Endothelial cell of umbilical vein (primary cell): ENCODE measurements at regions not wholly inside any gene's neighbourhood (a gene's known extent, or its start where the extent isn't known, plus 50 kb on each side); places are given as distances from the start of the nearest gene placed in this dataset.

Experiments
- BruUV-seq: library from RNA; stranded (reverse); fragments of 400-500 nt; replicated peaks from 2 replicates; lab custom pipeline; 2021; lab: Mats Ljungman, UMichigan
- CTCF ChIA-PET: fragments of 300-600, 350-600 bp; sonication (Branson Sonifier 250); formaldehyde crosslinking; loops from one replicate; lab custom pipeline; 2021; ENCODE audit warnings: antibody characterized with exemption, inconsistent platforms; lab: Charles Lee
- POLR2A ChIA-PET: fragments of 300-600, 350-600 bp; sonication (Branson Sonifier 250); formaldehyde crosslinking; loops from one replicate; lab custom pipeline; 2021; ENCODE audit warnings: antibody characterized with exemption, inconsistent platforms; lab: Charles Lee
- DNase-seq: peaks from one replicate; pipeline ENCODE4 v3.0.0-alpha.2; 2011; ENCODE audit warnings: low read depth, low spot score
- FAIRE-seq: peaks from 2 replicates; lab custom pipeline; 2011; peaks lifted over from hg19 to GRCh38; lab: Jason Lieb, UNC
- H2AFZ ChIP-seq: 2 replicates; pipeline ENCODE4 v1.6.0; 2012; ENCODE audit warnings: low read depth, low read length, control low read depth, inconsistent platforms
- H3K27ac ChIP-seq: 2 replicates; pipeline ENCODE4 v1.5.1; 2011; ENCODE audit warnings: low read depth, mild to moderate bottlenecking, control low read depth, low read length, moderate library complexity; ENCODE audit not compliant: insufficient read depth
- H3K27me3 ChIP-seq, 2 experiments: 2 replicates each; pipeline versions ENCODE4 v1.6.0 to v1.6.1; 2011; ENCODE audit warnings: low read length in 2 of 2, mixed read lengths in 1 of 2; ENCODE audit not compliant: control insufficient read depth in 2 of 2, insufficient read depth in 2 of 2
- H3K36me3 ChIP-seq, 2 experiments: 2 replicates in 1 of 2; 3 replicates in 1 of 2; pipeline ENCODE4 v1.5.1; 2011; ENCODE audit warnings: low read length in 2 of 2, mild to moderate bottlenecking in 1 of 2, moderate library complexity in 1 of 2; ENCODE audit not compliant: control insufficient read depth in 2 of 2, insufficient read depth in 2 of 2; ENCODE audit errors: extremely low read depth in 1 of 2
- H3K4me1 ChIP-seq: 3 replicates; pipeline ENCODE4 v1.5.1; 2011; ENCODE audit warnings: mild to moderate bottlenecking, low read length; ENCODE audit not compliant: control insufficient read depth, insufficient read depth; ENCODE audit errors: extremely low read depth
- H3K4me2 ChIP-seq: 2 replicates; pipeline ENCODE4 v1.6.1; 2011; ENCODE audit warnings: low read length, control low read depth, mixed read lengths; ENCODE audit not compliant: insufficient read depth
- H3K4me3 ChIP-seq, 3 experiments: fragments of 200-600 bp in 1 of 3; sonication (generic), shearing (Covaris generic) in 1 of 3; replicated peaks in 1 of 3; 2 replicates each; pipeline ENCODE4 v1.5.1; 2011 to 2016; ENCODE audit warnings: control low read depth in 3 of 3, low read length in 3 of 3, mild to moderate bottlenecking in 2 of 3, inconsistent platforms in 1 of 3, low read depth in 1 of 3, moderate library complexity in 1 of 3; ENCODE audit not compliant: insufficient read depth in 1 of 3
- H3K79me2 ChIP-seq: 2 replicates; pipeline ENCODE4 v1.6.0; 2012; ENCODE audit warnings: low read length, inconsistent platforms; ENCODE audit not compliant: control insufficient read depth, insufficient read depth
- H3K9ac ChIP-seq: replicated peaks from 2 replicates; pipeline ENCODE3; 2011; ENCODE audit warnings: low read length, control low read depth; ENCODE audit not compliant: insufficient read depth; ENCODE audit errors: extremely low read depth
- H3K9me1 ChIP-seq: replicated peaks from 3 replicates; pipeline ENCODE4 v1.6.0; 2011; ENCODE audit warnings: mild to moderate bottlenecking, low read length; ENCODE audit not compliant: control insufficient read depth, insufficient read depth; ENCODE audit errors: extremely low read depth
- H3K9me3 ChIP-seq: replicated peaks from 2 replicates; pipeline ENCODE4 v1.5.1; 2012; ENCODE audit warnings: low read length, inconsistent platforms; ENCODE audit not compliant: control insufficient read depth, insufficient read depth
- H4K20me1 ChIP-seq: replicated peaks from 2 replicates; pipeline ENCODE3; 2011; ENCODE audit warnings: mild to moderate bottlenecking, low read length; ENCODE audit not compliant: control insufficient read depth, insufficient read depth; ENCODE audit errors: extremely low read depth
- EZH2 ChIP-seq: IDR thresholded peaks from 2 replicates; pipeline ENCODE4 v1.6.1; 2012; ENCODE audit warnings: borderline replicate concordance, low read depth, mild to moderate bottlenecking, moderate library complexity, low read length, inconsistent platforms; ENCODE audit not compliant: severe bottlenecking
- FOS ChIP-seq: IDR thresholded peaks from 2 replicates; pipeline ENCODE4 v1.6.1; 2011; ENCODE audit warnings: mild to moderate bottlenecking, low read length, moderate library complexity, borderline replicate concordance; ENCODE audit not compliant: insufficient read depth
- GATA2 ChIP-seq: IDR thresholded peaks from 2 replicates; pipeline ENCODE4 v1.7.0; 2011; ENCODE audit warnings: low read depth, mild to moderate bottlenecking, moderate library complexity, mixed read lengths, low read length; ENCODE audit not compliant: insufficient read length, insufficient read depth
- JUN ChIP-seq: IDR thresholded peaks from 2 replicates; pipeline ENCODE4 v1.6.1; 2011; ENCODE audit warnings: borderline replicate concordance, low read depth; ENCODE audit not compliant: insufficient read length, insufficient read depth
- MYC ChIP-seq: IDR thresholded peaks from one replicate; pipeline ENCODE4 v1.6.1; 2011; ENCODE audit warnings: mild to moderate bottlenecking, low read depth, low read length
- POLR2A ChIP-seq: IDR thresholded peaks from 2 replicates; pipeline ENCODE4 v1.6.1; 2012; ENCODE audit warnings: low read depth, mild to moderate bottlenecking, control low read depth, low read length
- POLR2AphosphoS5 ChIP-seq: IDR thresholded peaks from 2 replicates; pipeline ENCODE4 v1.6.1; 2012; ENCODE audit warnings: low read depth, mild to moderate bottlenecking, control low read depth, low read length, moderate library complexity; ENCODE audit not compliant: insufficient read depth
- dilution Hi-C: fragments of 300-500 bp; cut with MboI; formaldehyde crosslinking; loops from one replicate; pipeline ENCODE4 v1.15.0; 2019; ENCODE audit warnings: low sequenced_read_pairs; ENCODE audit not compliant: extremely low pct_ligation_motif_present
- intact Hi-C: fragments of 100-400 bp; cut with micrococcal nuclease; formaldehyde crosslinking; loops from one replicate; pipeline ENCODE4 v1.10.0; 2022

DNA sequence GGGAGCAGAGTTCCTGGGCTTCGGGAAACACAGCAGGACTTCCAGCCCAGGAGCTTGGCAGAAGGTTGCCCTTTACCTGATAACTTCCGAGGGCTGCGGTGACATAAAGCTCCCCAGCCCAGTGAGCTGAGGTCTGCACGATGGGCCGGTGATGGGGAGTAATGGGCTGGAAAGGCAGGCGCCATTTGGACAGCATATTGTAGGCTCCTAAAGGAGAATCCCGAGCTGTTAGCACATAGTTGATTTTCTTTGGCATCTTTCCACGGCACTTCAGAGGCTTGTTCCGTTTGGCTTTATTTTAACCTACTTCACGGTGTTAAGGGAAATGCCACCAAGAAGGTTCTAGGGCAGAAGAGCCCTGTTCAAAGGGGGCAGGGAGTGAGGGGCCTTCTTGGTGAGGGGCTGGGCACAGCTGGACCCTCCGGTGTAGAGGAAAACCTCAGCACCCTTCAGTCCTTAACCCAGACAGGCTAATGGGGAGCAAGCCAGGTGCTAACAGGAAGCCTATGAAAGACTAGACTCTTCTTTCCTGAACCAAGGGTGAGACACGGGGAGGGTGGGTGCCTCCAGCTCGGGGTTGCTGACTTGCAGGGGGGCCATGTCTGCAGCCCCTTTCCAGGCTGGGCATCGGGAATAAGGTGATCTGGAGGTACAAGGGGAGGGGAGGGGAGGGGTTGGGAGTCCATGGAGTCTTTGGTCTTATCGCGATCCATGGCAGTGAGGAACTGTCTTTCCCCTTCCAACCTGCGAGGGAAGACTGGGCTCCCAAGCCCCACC, 347.7 kb downstream of the GLRX3 start:
- no peak overlapping the region for H3K27ac ChIP-seq
- dilution Hi-C loops, result no loop called here
- no peaks in the 10 kb centered on the region for H3K79me2 ChIP-seq
- FAIRE-seq, result no peak
- no peak overlapping the region for H3K9ac ChIP-seq
- TF ChIP-seq MYC (no peak), POLR2AphosphoS5 (no peak), GATA2 (no peak), POLR2A (no peak), JUN (no peak), EZH2 (no peak), FOS (no peak)
- CTCF ChIA-PET, result no interaction called here
- no peaks in the 10 kb centered on the region for H3K4me1 ChIP-seq
- H3K9me3 ChIP-seq, result peaks cover 20% of the 10 kb centered on the region
- H2AFZ ChIP-seq, result no peak overlapping the region
- DNase-seq, result no peak
- BruUV-seq, result no TSS peak
- no peak overlapping the region for H3K4me2 ChIP-seq
- intact Hi-C loops, result no loop called here
- no peaks in the 10 kb centered on the region for H3K36me3 ChIP-seq
- no peaks in the 10 kb centered on the region for H4K20me1 ChIP-seq
- H3K9me1 ChIP-seq, result no peaks in the 10 kb centered on the region
- POLR2A ChIA-PET, result no interaction called here
- H3K27me3 ChIP-seq, result no peaks in the 10 kb centered on the region
- no peak overlapping the region for H3K4me3 ChIP-seq
